HG02973 (cell line): ENCODE measurements at regions not wholly inside any gene's neighbourhood (a gene's known extent, or its start where the extent isn't known, plus 50 kb on each side); places are given as distances from the start of the nearest gene placed in this dataset.
"Not testable (repeated sequence)": the region's sequence is repeated elsewhere in the genome, so short reads cannot be mapped to it uniquely, and the experiment has no call there.

Experiments used
- ATAC-seq: cut with Tn5 transposase; IDR thresholded peaks from one replicate; pipeline ENCODE4 v1.9.1; 2021; ENCODE audit warnings: moderate library complexity; ENCODE audit not compliant: unreplicated experiment

- ATAC-seq: no peak
Measured at GRCh38 chr18:55988537-55988936, 400.5 kb upstream of the TCF4 start.

DNA sequence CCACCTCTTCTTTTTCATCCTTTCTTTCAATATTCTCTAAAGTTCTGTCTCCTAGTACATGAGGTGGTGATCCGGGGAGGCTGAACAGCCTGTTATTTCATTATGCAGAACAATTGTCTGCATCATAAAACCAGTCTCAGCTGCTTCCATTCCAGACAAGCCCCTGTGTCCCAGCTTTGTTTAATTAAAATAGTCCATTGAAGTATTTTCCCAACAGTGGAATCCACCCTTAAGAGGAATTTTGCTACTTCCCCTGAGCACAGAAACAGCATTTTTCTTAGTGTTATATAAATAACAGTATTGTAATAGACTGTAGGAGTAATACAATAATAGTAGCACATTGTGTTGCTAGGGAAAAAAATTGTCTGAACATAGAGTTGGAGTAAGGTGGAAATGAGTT is 395.4 kb upstream of the TCF4 start:
- ATAC-seq: no peak

DNA sequence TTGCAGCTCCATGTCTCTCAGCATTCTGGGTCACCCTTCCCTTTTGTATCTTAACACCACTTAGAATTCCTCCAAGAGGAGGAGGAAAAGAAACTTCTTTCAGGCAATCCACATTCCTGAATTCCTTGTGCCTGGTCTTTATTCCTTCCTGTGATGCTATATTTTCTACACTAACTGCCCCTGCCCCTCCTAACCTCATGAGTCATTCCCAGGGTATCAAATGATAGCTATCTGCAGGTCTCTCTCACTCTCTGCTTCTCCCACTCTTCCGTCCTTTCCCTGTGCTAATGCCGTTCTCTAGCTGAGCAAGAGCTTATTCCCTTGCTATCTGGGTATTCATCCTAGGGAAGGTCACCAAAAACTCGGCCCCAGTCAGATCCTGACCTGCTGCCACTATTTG is 395.0 kb upstream of the TCF4 start:
- no peak for ATAC-seq

- ATAC-seq: no peak
Measured at GRCh38 chr18:55981712-55982475, 393.9 kb upstream of the TCF4 start.

DNA sequence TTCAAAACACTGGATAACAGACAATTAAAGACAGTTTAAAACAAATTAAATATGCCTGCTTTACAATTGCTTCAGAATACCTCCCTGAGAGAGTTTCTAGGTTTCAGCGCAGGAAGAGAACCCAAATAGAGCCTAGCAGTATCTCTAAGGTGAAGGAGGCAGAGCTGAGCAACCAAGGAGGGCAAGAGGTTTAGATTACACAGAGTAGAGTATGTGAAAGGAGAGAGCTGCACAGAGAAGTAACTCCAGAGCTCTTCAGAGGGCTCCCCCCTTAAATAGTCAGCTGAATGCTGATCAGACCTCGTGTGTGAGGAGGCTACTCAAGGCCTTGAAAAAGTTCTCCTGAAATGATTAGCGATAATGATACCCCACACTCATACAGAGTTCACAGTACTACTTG is 386.5 kb upstream of the TCF4 start:
- ATAC-seq: no peak

GRCh38 chr18:55968550-55968949 is 380.6 kb upstream of the TCF4 start:
- no peak for ATAC-seq

- no peak for ATAC-seq
Measured at GRCh38 chr18:55967019-55967418, 379.0 kb upstream of the TCF4 start.

DNA sequence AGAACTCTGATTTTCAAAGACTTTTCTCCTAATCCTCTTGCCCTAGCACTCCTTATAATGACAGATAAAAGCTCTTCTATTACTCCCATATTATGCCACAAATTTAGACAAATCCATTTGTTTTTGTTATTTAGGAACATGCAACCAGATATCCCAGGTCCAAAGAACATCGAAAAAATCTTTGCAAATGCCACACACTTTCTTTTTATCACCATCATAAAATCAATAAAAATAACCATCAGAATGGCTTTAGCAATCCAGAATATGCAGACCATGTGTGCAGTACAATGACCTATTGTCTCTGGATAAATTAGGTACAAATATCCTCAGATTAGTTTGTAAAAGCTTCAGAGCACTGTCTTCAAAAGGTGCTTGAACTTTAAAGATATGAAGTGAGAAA is 376.2 kb upstream of the TCF4 start:
- no peak for ATAC-seq

DNA sequence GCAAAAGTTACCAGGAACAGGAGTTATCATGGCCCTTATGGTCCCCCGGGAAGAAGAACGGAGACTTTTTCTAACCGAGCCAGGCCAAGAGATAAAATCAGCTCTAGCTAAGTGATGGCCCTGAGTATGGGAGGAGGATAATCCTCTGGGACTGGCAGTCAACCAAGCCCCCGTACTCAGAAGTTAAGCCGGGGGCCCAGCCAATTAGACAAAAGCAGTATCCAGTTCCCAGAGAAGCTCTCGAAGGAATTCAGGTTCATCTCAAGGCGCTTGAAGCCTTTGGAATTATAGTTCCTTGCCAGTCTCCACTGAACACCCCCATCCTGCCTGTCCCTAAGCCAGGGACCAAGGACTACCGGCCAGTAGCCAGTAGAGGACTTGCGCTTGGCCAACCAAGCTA is 365.3 kb upstream of the TCF4 start:
- no peak for ATAC-seq

- ATAC-seq: not testable (repeated sequence)
Measured at GRCh38 chr18:55951738-55952137, 363.7 kb upstream of the TCF4 start.

GRCh38 chr18:55950379-55951166 is 362.6 kb upstream of the TCF4 start:
- ATAC-seq: no peak

GRCh38 chr18:55934821-55935220 is 346.8 kb upstream of the TCF4 start:
- no peak for ATAC-seq

GRCh38 chr18:55932675-55933074 is 344.7 kb upstream of the TCF4 start:
- ATAC-seq: no peak

DNA sequence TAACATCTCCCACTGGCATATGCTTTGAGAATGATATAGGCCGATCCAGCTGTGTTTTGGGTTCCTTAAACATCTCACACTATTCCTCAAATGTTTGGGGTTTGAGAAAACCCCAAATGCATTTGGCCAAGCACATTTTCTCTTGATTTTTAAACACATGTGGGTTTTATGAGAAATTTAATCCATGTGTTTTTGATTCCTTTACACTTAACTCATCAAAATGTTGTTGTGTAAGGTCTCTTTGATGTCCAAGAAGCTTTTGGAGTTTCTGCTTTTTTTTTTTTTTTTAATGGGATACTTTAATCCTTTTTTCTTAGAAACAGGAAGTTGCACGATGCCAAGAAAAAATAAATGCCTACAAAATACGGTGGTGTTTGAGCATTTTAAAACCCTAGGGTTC is 339.8 kb upstream of the TCF4 start:
- no peak for ATAC-seq

GRCh38 chr18:55925772-55926171 is 337.8 kb upstream of the TCF4 start:
- no peak for ATAC-seq

- ATAC-seq: no peak
Measured at GRCh38 chr18:55920063-55920462, 332.1 kb upstream of the TCF4 start.

GRCh38 chr18:55918444-55918843 is 330.5 kb upstream of the TCF4 start:
- no peak for ATAC-seq

- ATAC-seq: no peak
Measured at GRCh38 chr18:55912919-55913318, 324.9 kb upstream of the TCF4 start.

GRCh38 chr18:55912071-55912470 is 324.1 kb upstream of the TCF4 start:
- ATAC-seq: no peak

DNA sequence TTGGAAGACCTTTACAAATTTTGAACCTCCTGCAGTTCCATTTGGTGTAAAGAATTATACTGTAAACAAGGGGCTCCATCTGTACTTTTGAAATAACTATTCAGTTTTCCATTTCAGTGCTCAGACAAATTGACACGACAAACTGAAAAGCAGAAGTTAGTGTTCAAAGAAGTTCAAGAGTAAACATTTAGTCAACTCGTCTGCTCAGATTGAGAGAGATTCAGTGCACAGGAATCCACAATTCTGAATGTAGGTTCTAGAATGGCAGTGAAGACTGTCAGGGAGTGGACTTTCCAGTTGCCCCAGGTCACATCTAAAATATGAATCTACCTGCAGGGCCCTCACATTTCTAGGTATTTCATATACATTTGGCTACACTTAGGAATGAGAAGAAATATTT is 322.3 kb upstream of the TCF4 start:
- ATAC-seq: no peak

DNA sequence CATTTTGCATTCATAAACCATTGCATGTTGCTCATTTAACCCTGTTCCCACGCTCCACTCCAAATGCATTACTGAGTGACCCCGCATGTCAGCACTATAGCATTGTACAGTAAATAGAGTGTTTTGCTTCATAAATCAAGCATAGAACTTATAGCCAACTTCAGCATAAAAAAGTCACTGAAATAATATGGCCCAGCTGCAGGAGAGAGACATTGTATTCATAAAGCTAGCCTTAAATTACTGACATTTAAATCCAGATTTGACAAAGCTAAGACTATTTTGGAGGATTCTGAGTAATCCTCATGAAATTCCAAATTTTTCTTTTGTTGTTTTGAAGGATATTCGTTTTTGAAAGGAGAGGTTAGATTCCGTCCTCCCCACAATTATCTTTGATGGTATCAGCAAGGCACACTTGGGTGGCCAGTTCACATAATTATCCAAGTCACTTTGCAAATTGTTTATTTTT is 320.9 kb upstream of the TCF4 start:
- no peak for ATAC-seq

DNA sequence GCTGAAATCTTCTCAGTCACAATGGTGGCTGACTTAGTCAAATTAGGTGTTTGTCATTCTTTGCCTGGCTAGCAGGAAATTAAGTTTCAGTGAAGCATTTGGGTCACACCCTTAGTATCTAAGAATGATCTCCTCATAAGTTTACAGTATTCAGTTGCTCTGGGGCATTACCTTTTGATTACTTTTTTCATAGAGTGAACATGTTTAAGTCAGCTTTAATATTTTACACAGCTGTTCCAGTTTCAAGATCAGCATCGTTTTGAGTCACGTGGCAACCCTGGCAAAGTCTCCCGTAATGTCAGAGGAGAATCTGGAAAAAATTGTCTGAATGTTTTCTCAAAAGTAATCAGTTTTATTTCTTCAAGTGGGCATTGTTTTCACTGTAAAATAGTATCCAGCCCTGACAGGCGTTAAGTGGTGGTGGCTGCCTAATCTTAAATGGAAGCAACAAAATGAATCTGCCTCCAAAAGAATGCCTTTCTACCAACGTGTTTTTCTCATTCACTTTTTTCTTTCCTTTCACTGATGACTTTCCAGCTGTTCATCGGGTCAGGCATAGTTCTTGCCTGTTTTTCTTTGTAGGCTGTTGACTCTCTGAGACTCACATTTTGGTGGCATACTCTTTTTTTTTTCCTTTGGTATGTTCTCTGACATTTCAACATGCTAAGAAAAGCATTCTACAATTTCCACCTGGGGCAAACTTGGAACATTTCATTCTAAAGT is 319.6 kb upstream of the TCF4 start:
- no peak for ATAC-seq
